SH-SY5Y (cell line): ENCODE measurements at regions not wholly inside any gene's neighbourhood (a gene's known extent, or its start where the extent isn't known, plus 50 kb on each side); places are given as distances from the start of the nearest gene placed in this dataset.

Source experiments
- GATA2 ChIP-seq: IDR thresholded peaks from 2 replicates; pipeline ENCODE4 v1.6.1; 2011; ENCODE audit warnings: mild to moderate bottlenecking, low read depth, low read length
- GATA3 ChIP-seq: IDR thresholded peaks from 2 replicates; pipeline ENCODE4 v1.6.1; 2011; ENCODE audit warnings: low read depth, mild to moderate bottlenecking, low read length, moderate library complexity

GRCh38 chr10:62980687-62981086, 152.4 kb upstream of the NRBF2 start:
- TF ChIP-seq GATA2: no peak
- no peak for TF ChIP-seq GATA3
